Heart left ventricle (tissue), 13 donors: ENCODE measurements at regions not wholly inside any gene's neighbourhood (a gene's known extent, or its start where the extent isn't known, plus 50 kb on each side); places are given as distances from the start of the nearest gene placed in this dataset.

Experiments
- CTCF ChIP-seq, 12 donors: fragments of 200-600 bp; sonication (generic) in 4 of 12; IDR thresholded peaks; one replicate each; pipeline versions ENCODE4 v1.5.0 to v1.8.0; 2018 to 2022; ENCODE audit warnings: antibody characterized with exemption in 12 of 12, mild to moderate bottlenecking in 5 of 12
- POLR2A ChIP-seq, 2 donors: fragments of 450-650 bp; IDR thresholded peaks; one replicate each; pipeline ENCODE4 v1.6.1; 2017; ENCODE audit warnings: antibody characterized with exemption in 2 of 2, mild to moderate bottlenecking in 2 of 2, moderate library complexity in 2 of 2
- donor health status: ischemic (EF 13 %, LVEDD 7.1; RV severe dilation, severe dysfunction).
- donor health status: DM: no; HTN: yes; CAD: no.
- donor health status: DM: no; HTN: no; CAD: no.
- donor health status: ischemic (EF 25% LVEDD 6.9; RV normal size, moderate dysfunction).
- donor health status: ischemic (EF 25% LVEDD 5.7; RV mildly dilated, moderate dysfunction).
- donor health status: ischemic (EF 35%, LVEDD 5.7; RV mildly dilated, moderate dysfunction).
- donor health status: nonischemic (EF 11% LVEDD 7.7; RV severe dilation, severe dysfunction).
- donor health status: DM: yes; HTN: yes; CAD: no.
- donor health status: PGD.
- donor health status: ischemic (EF 29% LVEDD 5.4; RV normal size, mild dysfunction).
- donor health status: nonischemic (EF 23%, LVEDD 6.1; RV moderate dilation, normal function).

DNA sequence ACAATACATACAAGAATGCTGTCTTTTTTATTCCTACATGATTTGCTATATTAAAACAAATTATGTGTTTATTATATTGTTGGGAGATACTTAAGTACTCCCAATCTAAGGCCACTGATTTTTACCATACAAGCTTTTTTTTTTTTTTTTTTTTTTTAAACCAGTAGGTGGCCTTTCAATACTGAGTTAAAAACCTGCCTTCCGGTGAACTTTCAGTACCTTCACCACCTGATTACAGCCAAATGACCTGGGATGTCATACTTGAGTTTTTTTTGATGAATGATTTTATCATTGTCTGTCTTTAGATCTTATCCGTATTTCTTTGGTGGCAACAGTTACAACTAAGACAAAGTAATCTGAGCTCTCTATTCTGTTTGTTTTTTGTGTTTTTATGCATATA, 94.0 kb upstream of the FOLH1 start:
- TF ChIP-seq CTCF (IDR thresholded peaks at IDR 0.05) (no peak), POLR2A (IDR thresholded peaks at IDR 0.05) (no peak)
